ENCODE measurements at regions not wholly inside any gene's neighbourhood (a gene's known extent, or its start where the extent isn't known, plus 50 kb on each side); places are given as distances from the start of the nearest gene placed in this dataset.

DNA sequence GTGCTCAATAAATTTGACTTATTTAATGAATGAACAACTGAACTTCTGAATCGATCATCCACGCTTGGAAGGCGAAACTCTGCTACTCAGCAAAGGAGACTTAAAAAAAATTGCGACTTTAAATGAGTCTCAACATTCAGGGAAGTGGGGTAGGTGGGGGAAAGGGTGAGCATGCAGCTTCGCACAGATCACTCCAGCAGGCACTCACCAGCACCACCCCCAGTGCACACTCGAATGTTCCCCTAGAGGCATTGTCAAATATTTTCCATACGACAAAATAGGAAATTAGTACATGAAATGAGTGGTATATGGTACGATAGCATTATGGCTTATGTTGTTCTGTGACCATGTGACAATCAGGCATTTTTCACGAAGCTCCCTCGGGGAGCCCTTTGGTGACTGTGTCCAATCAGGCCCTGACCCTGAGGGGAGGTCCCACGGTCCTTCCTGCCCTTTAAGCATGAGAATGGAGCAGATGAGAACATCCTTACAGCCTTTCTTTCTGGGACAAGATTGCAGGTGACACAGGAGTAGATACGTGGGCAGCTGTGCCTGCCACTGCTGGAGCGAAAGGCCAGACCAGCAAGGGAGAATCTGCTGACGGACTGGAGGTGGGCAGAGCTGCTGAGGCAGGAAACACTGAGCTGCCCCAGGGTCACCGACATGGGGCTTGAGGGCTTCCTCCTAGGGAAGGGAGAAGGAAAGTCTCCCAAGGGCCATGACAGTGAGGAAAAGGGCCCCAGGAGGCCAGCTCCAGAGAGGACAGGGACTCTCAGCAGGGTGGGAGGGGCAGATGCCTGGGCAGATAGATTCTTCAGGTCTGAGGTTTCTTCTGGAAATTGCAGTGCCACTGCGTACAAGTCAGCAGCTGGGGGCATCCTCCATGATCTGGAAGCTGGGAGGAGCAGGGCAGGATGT lies 101.3 kb upstream of the ID2 start:
- no peaks in the 10 kb centered on the region for H3K9me3 ChIP-seq (ENCODE audit: low read depth)
- H3K4me3 ChIP-seq: no peak overlapping the region
- no peaks in the 10 kb centered on the region for H3K27me3 ChIP-seq
- TF ChIP-seq, protein P1, sequence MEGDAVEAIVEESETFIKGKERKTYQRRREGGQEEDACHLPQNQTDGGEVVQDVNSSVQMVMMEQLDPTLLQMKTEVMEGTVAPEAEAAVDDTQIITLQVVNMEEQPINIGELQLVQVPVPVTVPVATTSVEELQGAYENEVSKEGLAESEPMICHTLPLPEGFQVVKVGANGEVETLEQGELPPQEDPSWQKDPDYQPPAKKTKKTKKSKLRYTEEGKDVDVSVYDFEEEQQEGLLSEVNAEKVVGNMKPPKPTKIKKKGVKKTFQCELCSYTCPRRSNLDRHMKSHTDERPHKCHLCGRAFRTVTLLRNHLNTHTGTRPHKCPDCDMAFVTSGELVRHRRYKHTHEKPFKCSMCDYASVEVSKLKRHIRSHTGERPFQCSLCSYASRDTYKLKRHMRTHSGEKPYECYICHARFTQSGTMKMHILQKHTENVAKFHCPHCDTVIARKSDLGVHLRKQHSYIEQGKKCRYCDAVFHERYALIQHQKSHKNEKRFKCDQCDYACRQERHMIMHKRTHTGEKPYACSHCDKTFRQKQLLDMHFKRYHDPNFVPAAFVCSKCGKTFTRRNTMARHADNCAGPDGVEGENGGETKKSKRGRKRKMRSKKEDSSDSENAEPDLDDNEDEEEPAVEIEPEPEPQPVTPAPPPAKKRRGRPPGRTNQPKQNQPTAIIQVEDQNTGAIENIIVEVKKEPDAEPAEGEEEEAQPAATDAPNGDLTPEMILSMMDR (IDR thresholded peaks at IDR 0.05; ENCODE audit: low read depth, low read length): no peak
- no peaks in the 10 kb centered on the region for H3K36me3 ChIP-seq
- DNase-seq (ENCODE audit: low read depth in 1 of 2, low spot score in 1 of 2): no peak
- H3K27ac ChIP-seq: no peak overlapping the region
- peaks cover 20% of the 10 kb centered on the region for H3K4me1 ChIP-seq (ENCODE audit: low read depth)

DNA sequence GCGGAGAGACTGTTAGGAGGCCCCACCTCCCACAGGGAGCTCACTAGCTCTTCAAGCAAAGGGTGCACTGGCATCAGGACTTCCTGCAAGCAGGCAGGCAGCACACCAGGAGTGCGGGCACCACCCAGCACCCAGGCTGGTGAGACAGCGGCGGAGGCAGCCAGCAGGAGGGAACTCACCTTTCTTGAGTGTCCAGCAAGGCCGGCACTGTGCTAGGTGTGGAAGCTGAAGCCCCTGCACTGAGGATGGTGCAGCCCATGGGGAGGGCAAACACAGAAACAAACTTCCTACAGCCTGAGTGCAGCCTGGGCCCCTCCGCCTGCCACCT lies 100.7 kb upstream of the ID2 start:
- no peak for DNase-seq (ENCODE audit: low read depth in 1 of 2, low spot score in 1 of 2)
- TF ChIP-seq, protein P1 (IDR thresholded peaks at IDR 0.05; ENCODE audit: low read depth, low read length): no peak
- no peaks in the 10 kb centered on the region for H3K36me3 ChIP-seq
- no peak overlapping the region for H3K4me3 ChIP-seq
- H3K4me1 ChIP-seq (ENCODE audit: low read depth): peaks cover 26% of the 10 kb centered on the region
- H3K27ac ChIP-seq: no peak overlapping the region
- no peaks in the 10 kb centered on the region for H3K9me3 ChIP-seq (ENCODE audit: low read depth)
- no peaks in the 10 kb centered on the region for H3K27me3 ChIP-seq

DNA sequence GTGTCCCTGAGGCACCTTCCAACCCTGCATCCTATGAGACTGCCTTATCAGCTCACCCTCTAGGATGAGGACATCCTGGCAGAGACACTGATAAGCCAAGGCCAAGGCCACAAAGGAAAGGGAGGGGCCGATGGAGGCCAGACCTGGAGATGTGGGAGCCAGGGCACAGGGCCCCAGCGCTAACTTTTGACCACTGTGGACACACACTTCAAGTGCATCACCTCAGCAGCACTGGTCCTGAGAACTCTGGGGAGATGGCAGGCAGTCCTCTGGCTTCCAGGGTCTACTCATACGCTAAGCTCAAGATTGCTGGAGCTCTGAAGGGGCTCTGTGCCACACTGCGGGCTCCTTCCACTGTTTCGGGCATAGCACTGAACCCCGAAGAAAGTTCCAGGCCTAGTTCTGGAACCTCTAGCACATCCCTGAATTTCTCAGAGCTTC lies 100.2 kb upstream of the ID2 start:
- H3K4me1 ChIP-seq (ENCODE audit: low read depth): peaks cover 27% of the 10 kb centered on the region
- TF ChIP-seq, protein P1 (IDR thresholded peaks at IDR 0.05; ENCODE audit: low read depth, low read length): no peak
- H3K9me3 ChIP-seq (ENCODE audit: low read depth): no peaks in the 10 kb centered on the region

DNA sequence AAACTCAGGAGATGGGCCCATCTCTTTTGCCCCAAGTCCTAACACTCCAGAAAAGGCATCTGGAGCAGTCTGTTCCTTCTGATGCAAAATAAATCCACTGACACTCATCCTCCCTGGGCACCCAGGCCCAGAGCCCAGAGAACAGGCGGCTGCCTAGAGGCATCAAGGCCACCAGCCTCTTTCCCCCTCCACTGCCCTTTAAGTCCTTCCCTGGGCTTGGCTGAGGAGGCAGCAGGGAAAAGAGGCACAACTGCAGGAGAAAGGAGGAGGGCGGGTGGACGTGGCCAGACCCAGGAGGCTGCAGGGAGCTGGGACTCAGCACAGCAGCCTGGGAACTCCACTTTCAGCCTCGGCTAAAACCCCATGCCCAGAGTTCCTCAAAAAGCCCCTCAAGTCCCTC lies 99.7 kb upstream of the ID2 start:
- DNase-seq (ENCODE audit: low read depth in 1 of 2, low spot score in 1 of 2): no peak
- Histone ChIP-seq H3K4me1 (ENCODE audit: low read depth) (peaks cover 27% of the 10 kb centered on the region), H3K27ac (no peak overlapping the region), H3K36me3 (no peaks in the 10 kb centered on the region), H3K4me3 (no peak overlapping the region), H3K9me3 (ENCODE audit: low read depth) (no peaks in the 10 kb centered on the region), H3K27me3 (no peaks in the 10 kb centered on the region)
- TF ChIP-seq, protein P1 (IDR thresholded peaks at IDR 0.05; ENCODE audit: low read depth, low read length): no peak

More for the DNA sequence above, 100.2 kb upstream of the ID2 start:
- Histone ChIP-seq H3K36me3 (no peaks in the 10 kb centered on the region), H3K4me3 (no peak overlapping the region), H3K27me3 (no peaks in the 10 kb centered on the region), H3K27ac (no peak overlapping the region)
- DNase-seq (ENCODE audit: low read depth in 1 of 2, low spot score in 1 of 2): no peak

DNA sequence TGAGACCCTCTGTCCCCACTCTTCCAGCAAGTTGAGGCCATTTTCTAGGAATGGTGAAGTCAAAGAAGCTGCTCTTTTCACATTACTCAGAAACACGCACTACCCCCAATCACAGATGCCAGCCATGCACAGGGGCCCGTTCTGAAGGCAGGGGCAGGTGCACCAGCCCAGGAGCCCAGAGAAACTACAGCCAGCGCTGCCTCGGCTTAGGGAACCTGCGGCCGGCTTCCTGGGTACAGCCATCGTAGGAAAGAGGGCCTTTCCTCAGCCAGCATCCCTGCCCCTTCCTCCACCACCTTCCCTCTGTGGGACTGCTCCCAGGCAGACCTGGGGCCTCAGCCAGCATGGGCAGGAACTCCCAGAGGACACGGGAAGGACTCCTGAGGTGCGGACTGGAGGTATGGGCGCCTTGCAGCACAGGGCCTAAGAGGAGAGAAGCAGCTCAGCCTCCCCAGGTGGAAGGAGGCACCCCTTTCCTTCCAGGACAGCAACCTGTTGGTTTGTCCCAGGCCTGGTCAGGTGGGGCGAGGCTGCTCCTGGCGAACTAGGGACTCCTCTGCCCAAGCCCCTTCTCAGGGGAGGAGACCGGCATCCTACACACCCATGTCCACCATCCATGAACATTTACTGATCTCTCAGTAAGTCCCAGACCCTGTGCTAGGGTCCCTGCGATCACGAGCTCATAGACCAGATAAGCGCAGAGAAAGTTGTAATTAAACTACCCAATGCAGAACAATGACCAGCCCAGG lies 99.0 kb upstream of the ID2 start:
- Histone ChIP-seq H3K4me1 (ENCODE audit: low read depth) (peaks cover 27% of the 10 kb centered on the region), H3K4me3 (no peak overlapping the region), H3K27me3 (no peaks in the 10 kb centered on the region), H3K36me3 (no peaks in the 10 kb centered on the region), H3K27ac (peak overlapping the region; percentile 28), H3K9me3 (ENCODE audit: low read depth) (no peaks in the 10 kb centered on the region)
- DNase-seq (ENCODE audit: low read depth in 1 of 2, low spot score in 1 of 2): no peak
- TF ChIP-seq, protein P1 (IDR thresholded peaks at IDR 0.05; ENCODE audit: low read depth, low read length): no peak
